Right lobe of liver (tissue), 4 donors: ENCODE measurements at regions not wholly inside any gene's neighbourhood (a gene's known extent, or its start where the extent isn't known, plus 50 kb on each side); places are given as distances from the start of the nearest gene placed in this dataset.

Experiments
- CTCF ChIP-seq, 4 donors: fragments of 200-600 bp in 3 of 4; fragments of 450-650 bp in 1 of 4; IDR thresholded peaks; one replicate each; pipeline versions ENCODE4 v1.5.1 to v1.8.0; 2016 to 2022; ENCODE audit warnings: antibody characterized with exemption in 4 of 4, mild to moderate bottlenecking in 2 of 4
- POLR2A ChIP-seq: fragments of 450-650 bp; IDR thresholded peaks from one replicate; pipeline ENCODE4 v1.6.1; 2017; ENCODE audit warnings: antibody characterized with exemption, mild to moderate bottlenecking
- donor health status: DM: no; HTN: no; CAD: no.
- donor health status: DM: no; HTN: no; CAD: no.
- donor health status: DM: no; HTN: yes; CAD: no.

GRCh38 chr1:96569288-96569687, 152.3 kb upstream of the PTBP2 start:
- no peak for TF ChIP-seq CTCF (IDR thresholded peaks at IDR 0.05)
- TF ChIP-seq POLR2A, result no peak
